K562 (cell line): ENCODE measurements at regions not wholly inside any gene's neighbourhood (a gene's known extent, or its start where the extent isn't known, plus 50 kb on each side); places are given as distances from the start of the nearest gene placed in this dataset.

Source experiments
- TF ChIP-seq, protein P1 (sequence below): fragments of 200-600 bp; sonication (generic); IDR thresholded peaks from one replicate; pipeline ENCODE4 v1.6.1; 2012; ENCODE audit warnings: mild to moderate bottlenecking, low read depth, low read length, inconsistent platforms

DNA sequence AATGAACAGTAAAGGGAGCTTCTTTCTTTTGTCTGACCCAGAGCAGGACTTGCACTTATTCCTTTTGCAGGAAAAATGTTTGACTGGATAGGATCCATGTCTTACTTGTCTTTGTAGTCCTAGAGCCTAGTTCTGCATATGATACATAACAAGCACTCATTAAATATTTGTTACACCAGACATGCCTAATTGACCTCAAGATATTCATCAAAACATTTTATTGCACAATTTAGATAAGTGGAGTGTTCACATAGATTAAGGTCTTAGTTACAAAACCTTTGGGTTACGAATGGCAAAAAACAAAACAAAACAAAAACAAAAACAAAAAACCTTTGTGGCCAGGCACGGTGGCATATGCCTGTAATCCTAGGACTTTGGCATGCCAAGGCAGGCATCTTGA lies 735.8 kb upstream of the NRSN1 start (continued):
- TF ChIP-seq, protein P1, sequence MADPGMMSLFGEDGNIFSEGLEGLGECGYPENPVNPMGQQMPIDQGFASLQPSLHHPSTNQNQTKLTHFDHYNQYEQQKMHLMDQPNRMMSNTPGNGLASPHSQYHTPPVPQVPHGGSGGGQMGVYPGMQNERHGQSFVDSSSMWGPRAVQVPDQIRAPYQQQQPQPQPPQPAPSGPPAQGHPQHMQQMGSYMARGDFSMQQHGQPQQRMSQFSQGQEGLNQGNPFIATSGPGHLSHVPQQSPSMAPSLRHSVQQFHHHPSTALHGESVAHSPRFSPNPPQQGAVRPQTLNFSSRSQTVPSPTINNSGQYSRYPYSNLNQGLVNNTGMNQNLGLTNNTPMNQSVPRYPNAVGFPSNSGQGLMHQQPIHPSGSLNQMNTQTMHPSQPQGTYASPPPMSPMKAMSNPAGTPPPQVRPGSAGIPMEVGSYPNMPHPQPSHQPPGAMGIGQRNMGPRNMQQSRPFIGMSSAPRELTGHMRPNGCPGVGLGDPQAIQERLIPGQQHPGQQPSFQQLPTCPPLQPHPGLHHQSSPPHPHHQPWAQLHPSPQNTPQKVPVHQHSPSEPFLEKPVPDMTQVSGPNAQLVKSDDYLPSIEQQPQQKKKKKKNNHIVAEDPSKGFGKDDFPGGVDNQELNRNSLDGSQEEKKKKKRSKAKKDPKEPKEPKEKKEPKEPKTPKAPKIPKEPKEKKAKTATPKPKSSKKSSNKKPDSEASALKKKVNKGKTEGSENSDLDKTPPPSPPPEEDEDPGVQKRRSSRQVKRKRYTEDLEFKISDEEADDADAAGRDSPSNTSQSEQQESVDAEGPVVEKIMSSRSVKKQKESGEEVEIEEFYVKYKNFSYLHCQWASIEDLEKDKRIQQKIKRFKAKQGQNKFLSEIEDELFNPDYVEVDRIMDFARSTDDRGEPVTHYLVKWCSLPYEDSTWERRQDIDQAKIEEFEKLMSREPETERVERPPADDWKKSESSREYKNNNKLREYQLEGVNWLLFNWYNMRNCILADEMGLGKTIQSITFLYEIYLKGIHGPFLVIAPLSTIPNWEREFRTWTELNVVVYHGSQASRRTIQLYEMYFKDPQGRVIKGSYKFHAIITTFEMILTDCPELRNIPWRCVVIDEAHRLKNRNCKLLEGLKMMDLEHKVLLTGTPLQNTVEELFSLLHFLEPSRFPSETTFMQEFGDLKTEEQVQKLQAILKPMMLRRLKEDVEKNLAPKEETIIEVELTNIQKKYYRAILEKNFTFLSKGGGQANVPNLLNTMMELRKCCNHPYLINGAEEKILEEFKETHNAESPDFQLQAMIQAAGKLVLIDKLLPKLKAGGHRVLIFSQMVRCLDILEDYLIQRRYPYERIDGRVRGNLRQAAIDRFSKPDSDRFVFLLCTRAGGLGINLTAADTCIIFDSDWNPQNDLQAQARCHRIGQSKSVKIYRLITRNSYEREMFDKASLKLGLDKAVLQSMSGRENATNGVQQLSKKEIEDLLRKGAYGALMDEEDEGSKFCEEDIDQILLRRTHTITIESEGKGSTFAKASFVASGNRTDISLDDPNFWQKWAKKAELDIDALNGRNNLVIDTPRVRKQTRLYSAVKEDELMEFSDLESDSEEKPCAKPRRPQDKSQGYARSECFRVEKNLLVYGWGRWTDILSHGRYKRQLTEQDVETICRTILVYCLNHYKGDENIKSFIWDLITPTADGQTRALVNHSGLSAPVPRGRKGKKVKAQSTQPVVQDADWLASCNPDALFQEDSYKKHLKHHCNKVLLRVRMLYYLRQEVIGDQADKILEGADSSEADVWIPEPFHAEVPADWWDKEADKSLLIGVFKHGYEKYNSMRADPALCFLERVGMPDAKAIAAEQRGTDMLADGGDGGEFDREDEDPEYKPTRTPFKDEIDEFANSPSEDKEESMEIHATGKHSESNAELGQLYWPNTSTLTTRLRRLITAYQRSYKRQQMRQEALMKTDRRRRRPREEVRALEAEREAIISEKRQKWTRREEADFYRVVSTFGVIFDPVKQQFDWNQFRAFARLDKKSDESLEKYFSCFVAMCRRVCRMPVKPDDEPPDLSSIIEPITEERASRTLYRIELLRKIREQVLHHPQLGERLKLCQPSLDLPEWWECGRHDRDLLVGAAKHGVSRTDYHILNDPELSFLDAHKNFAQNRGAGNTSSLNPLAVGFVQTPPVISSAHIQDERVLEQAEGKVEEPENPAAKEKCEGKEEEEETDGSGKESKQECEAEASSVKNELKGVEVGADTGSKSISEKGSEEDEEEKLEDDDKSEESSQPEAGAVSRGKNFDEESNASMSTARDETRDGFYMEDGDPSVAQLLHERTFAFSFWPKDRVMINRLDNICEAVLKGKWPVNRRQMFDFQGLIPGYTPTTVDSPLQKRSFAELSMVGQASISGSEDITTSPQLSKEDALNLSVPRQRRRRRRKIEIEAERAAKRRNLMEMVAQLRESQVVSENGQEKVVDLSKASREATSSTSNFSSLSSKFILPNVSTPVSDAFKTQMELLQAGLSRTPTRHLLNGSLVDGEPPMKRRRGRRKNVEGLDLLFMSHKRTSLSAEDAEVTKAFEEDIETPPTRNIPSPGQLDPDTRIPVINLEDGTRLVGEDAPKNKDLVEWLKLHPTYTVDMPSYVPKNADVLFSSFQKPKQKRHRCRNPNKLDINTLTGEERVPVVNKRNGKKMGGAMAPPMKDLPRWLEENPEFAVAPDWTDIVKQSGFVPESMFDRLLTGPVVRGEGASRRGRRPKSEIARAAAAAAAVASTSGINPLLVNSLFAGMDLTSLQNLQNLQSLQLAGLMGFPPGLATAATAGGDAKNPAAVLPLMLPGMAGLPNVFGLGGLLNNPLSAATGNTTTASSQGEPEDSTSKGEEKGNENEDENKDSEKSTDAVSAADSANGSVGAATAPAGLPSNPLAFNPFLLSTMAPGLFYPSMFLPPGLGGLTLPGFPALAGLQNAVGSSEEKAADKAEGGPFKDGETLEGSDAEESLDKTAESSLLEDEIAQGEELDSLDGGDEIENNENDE, result no peak
